Right lobe of liver (tissue), 4 donors: ENCODE measurements at regions not wholly inside any gene's neighbourhood (a gene's known extent, or its start where the extent isn't known, plus 50 kb on each side); places are given as distances from the start of the nearest gene placed in this dataset.

Source experiments
- CTCF ChIP-seq, 4 donors: fragments of 200-600 bp in 3 of 4; fragments of 450-650 bp in 1 of 4; IDR thresholded peaks; one replicate each; pipeline versions ENCODE4 v1.5.1 to v1.8.0; 2016 to 2022; ENCODE audit warnings: antibody characterized with exemption in 4 of 4, mild to moderate bottlenecking in 2 of 4
- POLR2A ChIP-seq: fragments of 450-650 bp; IDR thresholded peaks from one replicate; pipeline ENCODE4 v1.6.1; 2017; ENCODE audit warnings: antibody characterized with exemption, mild to moderate bottlenecking
- donor health status: DM: no; HTN: no; CAD: no.
- donor health status: DM: no; HTN: no; CAD: no.
- donor health status: DM: no; HTN: yes; CAD: no.

GRCh38 chr6:168808232-168808631 is 367.2 kb downstream of the SMOC2 start:
- TF ChIP-seq CTCF (IDR thresholded peaks at IDR 0.05) = no peak
- TF ChIP-seq POLR2A = no peak
